ENCODE measurements at regions not wholly inside any gene's neighbourhood (a gene's known extent, or its start where the extent isn't known, plus 50 kb on each side); places are given as distances from the start of the nearest gene placed in this dataset.

GRCh38 chr7:3250725-3251124, 50.3 kb upstream of the SDK1 start:
- no peaks in the 10 kb centered on the region for H3K36me3 ChIP-seq (replicated peaks; ENCODE audit: insufficient read depth, low read length)
- no peaks in the 10 kb centered on the region for H3K27me3 ChIP-seq (replicated peaks; ENCODE audit: insufficient read depth, low read length)
- H3K4me1 ChIP-seq (ENCODE audit: low read length) = no peaks in the 10 kb centered on the region
- H3K9me3 ChIP-seq (replicated peaks; ENCODE audit: insufficient read depth, low read length) = no peaks in the 10 kb centered on the region
- DNase-seq = no peak
- no peaks in the 10 kb centered on the region for H3F3A ChIP-seq (ENCODE audit: insufficient read depth, low read length)
- H3K4me2 ChIP-seq (ENCODE audit: low read depth, low read length) = no peak overlapping the region
- no peaks in the 10 kb centered on the region for H3K9me2 ChIP-seq (replicated peaks; ENCODE audit: insufficient read depth, low read length)
- H2AFZ ChIP-seq (ENCODE audit: low read length) = no peak overlapping the region
- no peak overlapping the region for H3K4me3 ChIP-seq (ENCODE audit: low read length)
- no peak overlapping the region for H3K27ac ChIP-seq (ENCODE audit: low read length)
- TF ChIP-seq EZH2phosphoT487 (IDR thresholded peaks at IDR 0.05; ENCODE audit: low read length) = no peak
- TF ChIP-seq EZH2 (optimal IDR thresholded peaks at IDR 0.05; ENCODE audit: low read depth, low read length) = no peak
- no peak for TF ChIP-seq CTCF (IDR thresholded peaks at IDR 0.05; ENCODE audit: low read length)
- no peaks in the 10 kb centered on the region for H3K79me2 ChIP-seq (ENCODE audit: low read length)
- no peak overlapping the region for H3K9ac ChIP-seq (ENCODE audit: low read length)
- H4K20me1 ChIP-seq (ENCODE audit: insufficient read depth, low read length) = no peaks in the 10 kb centered on the region

Data from MM.1S (cell line).